ENCODE measurements at regions not wholly inside any gene's neighbourhood (a gene's known extent, or its start where the extent isn't known, plus 50 kb on each side); places are given as distances from the start of the nearest gene placed in this dataset.

DNA sequence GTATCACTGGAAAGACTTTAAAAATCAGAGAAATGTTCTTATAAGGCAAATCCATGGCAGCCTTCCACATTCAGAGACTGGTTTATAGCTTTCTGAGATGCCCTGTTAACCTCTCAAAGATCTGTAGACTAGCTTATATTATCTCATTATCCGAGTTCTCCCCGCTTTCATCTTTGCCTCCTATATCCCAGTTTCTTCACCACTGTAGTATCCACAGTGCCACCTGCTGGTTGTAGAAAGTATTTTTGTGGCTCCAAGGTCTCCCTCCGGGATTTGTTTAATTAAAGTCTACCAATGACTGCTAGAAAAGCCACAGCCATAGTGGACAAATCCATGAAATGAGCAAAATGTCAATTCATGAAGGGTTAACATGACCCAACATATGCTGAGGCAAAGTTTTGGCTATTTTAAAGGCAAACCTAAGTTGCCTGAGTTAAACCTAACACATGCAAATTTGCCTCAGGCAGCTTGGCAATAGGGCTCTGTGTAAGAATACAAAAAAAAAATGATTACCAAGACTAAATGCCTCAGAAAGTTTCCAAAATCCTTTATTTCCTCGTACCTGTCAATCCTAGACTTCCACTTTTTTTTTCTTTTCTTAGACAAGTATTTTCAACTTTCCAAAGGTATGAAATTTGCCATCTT, 218.8 kb upstream of the BMP4 start:
- peak; percentile 75 for DNase-seq (ENCODE audit: low spot score)

DNA sequence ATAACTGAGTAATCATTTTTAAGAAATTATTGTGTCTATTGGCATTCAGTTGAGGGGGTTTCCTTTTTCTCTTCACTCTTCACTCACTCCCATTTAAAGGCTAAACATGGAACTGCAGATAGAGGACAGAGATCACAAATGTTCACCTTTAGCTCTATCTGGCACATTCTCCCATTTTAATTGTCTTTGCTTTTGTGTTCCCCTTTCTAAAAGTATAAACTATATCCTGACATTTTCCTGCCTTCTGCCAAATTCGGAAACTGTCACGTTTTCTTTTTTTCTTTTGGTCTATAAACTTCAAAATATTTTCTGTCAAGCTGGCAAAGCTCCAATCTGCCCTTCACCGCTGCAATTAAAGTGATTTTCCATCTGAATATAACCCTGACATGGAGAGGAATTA, 219.8 kb upstream of the CDKN3 start:
- no peak for DNase-seq (ENCODE audit: low spot score)

DNA sequence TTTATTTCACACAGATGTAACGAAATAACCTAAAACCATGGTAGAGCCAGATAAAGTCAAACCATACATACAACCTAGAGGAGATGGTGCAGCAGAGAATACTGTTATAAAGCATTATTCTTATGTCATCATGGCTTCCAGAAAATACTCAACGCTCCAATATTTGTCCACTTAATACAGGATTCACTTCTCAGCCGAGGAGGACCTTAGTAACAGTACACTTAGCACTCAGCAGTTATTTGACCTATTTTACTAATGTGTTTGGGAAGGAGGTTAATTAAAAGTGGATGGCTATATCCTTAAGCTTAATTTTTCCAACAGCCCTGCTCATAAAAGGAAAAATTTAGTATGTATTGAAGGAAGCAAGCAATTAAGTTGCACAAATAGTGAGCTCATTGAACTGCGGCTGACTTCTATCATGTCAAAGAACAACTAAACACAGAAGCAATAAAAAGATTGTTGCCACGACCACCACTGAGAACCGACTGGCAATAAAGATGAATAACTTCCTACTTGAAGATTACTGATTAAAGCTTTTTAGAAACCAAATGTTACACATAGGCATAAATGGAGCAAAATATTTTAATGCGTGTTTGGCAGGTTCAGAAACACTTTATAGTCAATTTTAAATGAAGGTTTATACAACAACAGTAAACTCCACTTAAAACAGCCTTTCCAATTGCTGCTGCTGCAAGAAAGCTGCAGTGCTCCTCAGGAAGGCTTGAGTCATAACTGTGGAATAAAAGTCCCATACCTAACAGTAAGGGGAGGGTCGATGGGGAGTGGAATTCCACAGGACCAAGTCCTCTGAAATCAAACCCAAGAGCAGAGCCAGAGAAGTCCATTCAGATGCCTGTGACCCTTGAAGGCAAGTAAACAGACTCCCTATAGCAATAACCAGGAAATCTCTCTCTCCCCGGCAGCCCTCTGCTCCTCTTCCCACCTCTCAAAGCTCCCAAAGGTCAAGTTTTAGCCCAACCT, 218.9 kb upstream of the CDKN3 start:
- no peak for DNase-seq (ENCODE audit: low spot score)

DNA sequence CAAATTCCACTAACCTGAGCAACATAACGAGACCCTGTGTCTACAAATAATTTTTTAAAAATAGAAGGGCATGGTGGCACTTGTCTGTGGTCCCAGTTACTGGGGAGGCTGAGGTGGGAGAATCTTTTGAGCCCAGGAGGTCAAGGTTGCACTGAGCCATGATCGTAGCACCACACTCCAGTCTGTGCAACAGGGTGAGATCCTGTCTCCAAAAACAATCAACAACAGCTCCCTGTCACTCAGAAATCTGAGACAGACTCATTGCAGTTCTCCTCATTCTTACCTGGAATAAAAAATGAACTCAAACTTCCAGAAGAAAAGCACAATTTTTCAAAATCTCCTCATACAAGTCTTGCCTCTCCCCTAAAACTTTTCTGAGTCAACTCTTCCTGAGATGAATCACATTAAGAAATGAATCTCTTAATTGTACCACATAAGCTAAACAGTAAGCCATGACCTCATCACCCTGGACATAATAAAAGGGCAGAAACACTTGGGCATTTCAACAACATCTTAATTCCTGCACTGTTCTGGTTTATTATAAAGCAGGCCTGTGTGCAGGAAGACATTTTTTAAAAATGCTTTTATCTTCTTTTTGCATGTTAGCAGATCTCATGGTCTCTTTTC, 214.3 kb upstream of the CDKN3 start:
- DNase-seq (ENCODE audit: low spot score) = peak; percentile 44

DNA sequence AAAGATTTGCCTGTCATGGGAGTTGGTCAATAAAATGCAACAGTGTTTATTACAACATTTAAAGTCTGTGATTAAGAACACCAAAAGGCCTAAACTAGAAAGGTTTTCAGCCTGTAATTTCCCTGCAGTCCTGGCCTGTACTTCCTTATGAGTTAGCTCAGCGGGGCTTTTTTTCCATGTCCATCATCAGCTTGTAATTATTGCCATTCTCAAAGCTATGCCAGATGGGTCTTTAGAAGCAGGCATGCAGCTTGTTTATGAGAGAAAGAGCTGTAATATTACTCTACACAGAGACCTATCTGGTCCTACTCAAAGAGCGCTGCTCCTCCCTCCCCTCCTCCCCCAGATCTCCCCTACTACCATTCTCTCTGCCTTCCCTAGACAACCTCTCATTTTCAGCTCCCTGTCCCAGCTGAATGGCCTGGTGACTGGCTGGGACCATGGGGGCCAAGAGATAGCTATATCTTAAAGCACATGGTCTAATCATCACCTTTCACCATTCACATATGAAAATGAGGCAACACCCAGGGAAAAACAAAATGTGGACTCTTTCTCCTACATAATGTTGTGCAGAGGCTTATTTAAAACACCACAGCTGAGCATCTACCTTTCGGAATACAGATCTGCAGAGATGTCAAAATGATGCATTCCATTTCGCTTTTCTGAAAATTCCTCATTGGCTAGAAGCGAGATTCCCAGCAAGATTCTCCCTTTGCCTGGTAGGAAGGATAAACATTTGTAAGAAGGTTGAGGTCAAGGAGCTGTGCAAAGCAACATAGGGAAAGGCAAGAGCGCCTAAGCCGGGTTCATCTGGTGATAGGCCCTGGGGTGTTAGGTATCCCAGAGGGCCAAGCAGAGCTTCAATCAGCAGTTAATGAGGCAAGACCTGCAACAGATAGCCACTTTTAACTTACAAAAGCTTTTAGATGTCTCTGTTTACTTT, 209.7 kb upstream of the CDKN3 start:
- no peak for DNase-seq (ENCODE audit: low spot score)

DNA sequence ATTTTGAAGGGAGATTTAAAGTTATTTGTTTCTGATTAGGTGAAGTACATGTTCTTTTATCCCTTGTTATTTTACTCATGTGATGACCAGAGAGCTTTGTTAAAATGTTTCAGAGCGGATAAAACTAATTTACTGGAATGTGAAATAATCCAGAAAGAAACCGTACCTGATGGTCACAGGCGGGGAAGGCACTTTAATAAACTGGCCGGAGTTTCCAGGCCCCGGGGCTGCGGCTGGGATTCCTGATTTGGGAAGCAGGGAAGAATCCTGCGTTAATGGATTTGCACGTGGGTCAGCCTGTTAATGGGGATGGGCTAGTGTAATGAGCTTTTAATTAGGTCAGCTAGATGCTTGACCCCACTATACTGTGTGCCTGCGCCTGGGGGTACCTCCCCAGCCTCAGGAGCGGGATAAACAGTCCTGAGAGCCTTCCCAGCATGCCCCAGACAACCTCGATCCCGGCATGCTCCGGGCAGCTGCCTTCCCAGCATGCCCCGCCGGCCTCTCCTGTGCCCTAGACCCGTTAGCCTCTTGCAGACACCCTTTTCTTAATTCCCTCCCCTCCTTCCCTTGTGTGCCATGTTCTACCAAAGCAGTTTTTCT, 208.6 kb upstream of the CDKN3 start:
- no peak for DNase-seq (ENCODE audit: low spot score)

DNA sequence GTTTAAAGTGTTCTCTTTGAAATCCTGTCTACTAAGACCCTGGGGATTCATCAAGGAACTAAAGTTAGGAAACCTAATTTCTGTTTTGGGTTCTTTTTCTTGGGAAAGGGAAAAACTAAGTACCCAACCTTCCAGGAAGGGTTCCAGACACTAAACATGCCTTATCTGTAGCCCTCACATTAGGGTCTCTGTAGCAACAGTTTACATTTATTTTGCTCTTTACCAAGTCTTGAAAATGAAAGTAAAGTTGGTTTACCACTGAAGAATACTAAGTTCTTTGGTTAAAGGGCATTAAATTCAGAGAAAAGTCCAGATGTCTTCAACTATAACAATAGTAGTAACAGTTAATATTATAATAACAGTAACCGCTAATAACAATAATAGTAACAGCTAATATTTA, 207.5 kb upstream of the CDKN3 start:
- DNase-seq (ENCODE audit: low spot score) = no peak

DNA sequence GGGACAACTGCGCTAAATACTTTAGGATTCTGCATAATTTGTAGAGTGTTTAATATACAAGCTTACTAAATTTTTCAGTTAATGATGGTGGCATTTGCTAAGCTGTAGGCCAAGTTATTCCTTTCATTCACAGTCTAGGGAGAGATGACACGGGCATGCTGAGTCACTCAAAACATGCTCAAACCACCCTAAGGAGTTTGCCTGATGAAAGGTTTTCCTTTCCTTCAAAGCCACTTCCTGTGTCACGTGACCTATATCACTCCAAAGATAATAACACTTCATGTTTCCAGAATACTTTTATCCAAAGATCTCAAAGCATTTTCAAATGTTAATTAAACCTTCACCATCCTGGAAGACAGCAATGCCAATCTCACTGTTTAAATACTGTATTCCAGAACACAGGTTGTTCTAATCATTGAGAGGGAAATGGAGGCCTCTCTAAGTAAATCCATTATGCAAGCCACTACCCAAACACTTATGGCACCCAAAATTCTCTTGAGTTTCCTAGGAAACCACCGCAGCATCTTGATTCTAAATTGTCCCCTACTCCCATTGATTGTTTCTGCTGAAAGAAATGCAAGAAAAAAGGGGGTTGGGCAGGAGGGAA, 207.0 kb upstream of the CDKN3 start:
- peak; percentile 51 for DNase-seq (ENCODE audit: low spot score)

DNA sequence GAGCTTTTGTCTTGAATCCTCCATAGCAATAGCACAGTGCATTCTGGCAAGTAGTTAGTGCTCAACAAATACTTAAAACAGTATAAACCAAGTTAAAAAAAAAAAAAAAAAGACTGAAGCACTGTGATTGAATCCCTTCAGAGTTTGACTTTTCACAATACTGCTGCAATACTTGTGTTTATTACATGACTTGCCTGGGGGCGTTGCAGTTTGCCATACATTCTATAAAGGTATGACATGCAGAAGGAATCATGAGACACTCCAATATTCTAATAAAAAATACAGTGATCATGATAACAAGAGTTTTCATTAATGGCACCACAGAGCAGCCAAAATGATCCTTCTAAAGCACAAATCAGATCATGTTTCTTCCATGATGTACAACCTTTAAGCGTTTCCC, 205.0 kb upstream of the CDKN3 start:
- no peak for DNase-seq (ENCODE audit: low spot score)

DNA sequence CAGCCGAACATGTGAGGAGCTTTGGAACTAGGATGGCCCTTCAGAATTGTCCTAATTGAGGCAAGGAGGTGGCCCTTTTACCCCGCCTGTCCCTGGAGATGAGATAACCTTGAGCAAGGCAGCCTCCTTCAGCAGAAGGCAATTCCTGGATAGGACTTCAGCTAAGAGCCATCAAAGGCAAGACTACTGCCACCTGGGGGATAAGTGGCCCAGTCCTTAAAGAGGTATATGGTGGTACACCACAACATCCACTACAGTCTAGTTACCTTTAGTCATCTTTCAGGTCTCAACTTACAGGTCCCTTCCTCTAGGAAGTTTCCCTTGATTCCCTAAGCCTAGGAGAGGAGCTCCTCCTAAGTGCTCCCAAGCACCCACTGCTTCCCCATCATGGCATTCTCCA, 204.2 kb upstream of the CDKN3 start:
- no peak for DNase-seq (ENCODE audit: low spot score)

DNA sequence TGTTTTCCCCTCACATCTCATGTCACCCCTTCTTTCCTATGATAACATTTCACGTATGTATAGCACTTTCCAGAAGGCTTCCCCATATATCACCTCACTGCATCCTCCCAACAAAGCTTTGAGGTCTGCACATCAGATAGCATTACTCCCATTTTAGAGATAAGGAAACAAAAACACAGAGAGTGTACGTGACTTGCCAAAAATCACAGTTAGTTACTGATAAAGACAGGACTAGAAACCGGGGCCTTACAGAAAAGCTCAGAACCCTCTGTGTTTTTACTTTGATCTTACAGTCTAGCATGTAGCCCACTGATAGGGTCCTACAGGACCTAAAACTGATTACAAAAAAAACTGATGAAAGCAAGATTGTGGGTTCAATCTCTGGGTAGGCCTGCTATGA, 202.9 kb upstream of the CDKN3 start:
- DNase-seq (ENCODE audit: low spot score) = no peak

DNA sequence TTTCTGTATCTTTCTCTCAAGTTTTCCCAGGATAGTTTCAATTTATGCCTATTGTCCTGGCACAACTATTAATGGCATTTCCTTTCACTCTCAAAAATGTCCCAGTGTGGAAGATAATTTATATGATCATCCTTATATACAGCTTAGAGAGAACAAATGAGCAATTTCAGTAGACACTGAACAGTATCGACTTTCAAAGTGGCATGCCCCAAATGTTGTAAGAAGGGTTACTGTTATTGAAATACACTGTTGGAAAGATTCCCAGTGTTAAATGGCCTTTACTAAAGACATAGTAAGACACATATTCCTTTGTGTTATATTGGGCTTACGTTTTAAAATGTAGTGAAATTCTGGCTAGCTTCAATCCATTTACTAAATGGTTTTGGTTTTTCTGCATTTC, 202.3 kb upstream of the CDKN3 start:
- no peak for DNase-seq (ENCODE audit: low spot score)

DNA sequence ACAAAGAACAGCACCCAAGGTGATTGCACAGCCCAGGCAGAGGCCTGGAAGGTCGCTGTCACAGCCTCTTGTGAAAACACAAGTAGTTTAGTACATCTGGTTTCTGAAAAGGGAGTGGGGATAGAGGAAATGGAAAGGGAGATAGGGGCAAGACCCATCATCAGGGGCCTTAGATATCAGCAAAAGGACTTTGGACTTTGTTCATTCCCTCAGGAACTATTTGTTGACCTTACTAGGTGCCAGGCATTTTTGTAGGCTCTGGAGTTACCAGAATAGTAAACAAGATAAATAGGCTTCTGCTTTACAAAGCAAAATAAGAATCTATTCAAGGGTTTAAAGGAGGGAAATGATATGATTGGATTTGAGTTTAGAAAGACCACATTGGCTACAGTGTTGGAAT, 199.4 kb upstream of the CDKN3 start:
- no peak for DNase-seq (ENCODE audit: low spot score)

DNA sequence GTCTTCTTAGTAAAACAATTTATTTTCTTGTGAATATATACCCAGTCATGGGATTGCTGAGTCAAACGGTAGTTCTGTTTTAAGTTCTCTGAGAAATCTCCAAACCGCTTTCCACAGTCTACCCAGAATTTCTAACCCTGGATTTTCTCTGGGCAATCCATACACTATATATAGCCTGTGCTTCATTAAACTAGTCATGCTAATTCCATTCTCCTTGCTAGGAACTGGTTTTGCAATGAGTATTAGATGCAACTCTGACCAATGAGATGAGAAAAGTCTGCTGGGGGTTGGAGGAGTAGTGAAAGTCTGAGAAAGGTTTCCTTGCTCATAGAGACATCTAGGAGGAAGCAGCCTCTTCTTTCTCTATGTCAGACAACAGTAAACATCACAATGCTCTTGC, 196.1 kb upstream of the CDKN3 start:
- no peak for DNase-seq (ENCODE audit: low spot score)

DNA sequence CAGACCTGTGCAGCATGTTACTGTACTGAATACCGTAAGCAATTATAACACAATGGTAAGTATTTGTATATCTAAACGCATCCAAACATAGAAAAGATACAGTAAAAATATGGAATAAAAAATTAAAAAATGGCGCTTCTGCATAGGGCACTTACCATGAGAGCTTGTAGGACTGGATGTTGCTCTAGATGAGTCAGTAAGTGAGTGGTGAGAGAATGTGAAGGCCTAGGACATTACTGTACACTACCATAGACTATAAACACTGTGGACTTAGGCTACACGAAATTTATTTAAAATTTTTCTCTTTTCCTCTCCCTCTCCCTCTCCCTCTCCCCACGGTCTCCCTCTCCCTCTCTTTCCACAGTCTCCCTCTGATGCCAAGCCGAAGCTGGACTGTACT, 194.5 kb upstream of the CDKN3 start:
- DNase-seq (ENCODE audit: low spot score) = no peak

DNA sequence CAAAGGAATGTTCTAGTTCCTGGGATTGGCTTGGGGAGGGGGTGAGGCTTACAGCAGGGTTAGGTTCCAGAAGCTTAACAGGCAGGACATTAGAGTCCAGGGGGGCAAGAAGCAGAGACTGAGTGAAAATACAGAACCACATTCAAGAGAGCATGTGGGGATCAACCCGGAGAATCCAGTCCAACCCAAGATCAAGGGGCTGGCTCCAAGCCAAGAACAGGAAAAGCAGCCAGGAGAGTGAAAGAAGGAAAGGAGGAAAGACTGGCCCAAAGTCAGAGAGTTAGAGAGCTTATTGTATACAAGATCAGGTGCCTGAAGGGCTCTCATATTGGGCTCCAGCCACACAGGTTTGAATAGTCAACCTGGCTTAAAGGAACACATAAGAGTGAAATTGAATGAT, 190.3 kb upstream of the CDKN3 start:
- no peak for DNase-seq (ENCODE audit: low spot score)

DNA sequence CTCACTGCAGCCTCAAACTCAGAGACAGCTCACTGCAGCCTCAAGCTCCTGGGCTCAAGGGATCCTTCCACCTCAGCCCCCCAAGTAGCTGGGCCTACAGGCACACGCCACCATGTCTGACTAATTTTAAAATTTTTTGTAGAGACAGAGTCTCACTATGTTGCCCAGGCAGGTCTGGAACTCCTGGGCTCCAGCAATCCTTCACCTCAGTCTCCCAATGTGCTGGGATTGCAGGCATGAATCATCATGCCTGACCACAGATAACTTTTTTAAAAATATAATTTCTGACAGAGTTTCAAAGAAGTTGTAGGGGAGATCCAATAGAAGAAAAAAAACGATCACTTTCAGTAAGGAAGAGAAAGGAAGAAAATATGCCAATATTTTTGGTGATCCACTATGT, 189.7 kb upstream of the CDKN3 start:
- DNase-seq (ENCODE audit: low spot score) = no peak

DNA sequence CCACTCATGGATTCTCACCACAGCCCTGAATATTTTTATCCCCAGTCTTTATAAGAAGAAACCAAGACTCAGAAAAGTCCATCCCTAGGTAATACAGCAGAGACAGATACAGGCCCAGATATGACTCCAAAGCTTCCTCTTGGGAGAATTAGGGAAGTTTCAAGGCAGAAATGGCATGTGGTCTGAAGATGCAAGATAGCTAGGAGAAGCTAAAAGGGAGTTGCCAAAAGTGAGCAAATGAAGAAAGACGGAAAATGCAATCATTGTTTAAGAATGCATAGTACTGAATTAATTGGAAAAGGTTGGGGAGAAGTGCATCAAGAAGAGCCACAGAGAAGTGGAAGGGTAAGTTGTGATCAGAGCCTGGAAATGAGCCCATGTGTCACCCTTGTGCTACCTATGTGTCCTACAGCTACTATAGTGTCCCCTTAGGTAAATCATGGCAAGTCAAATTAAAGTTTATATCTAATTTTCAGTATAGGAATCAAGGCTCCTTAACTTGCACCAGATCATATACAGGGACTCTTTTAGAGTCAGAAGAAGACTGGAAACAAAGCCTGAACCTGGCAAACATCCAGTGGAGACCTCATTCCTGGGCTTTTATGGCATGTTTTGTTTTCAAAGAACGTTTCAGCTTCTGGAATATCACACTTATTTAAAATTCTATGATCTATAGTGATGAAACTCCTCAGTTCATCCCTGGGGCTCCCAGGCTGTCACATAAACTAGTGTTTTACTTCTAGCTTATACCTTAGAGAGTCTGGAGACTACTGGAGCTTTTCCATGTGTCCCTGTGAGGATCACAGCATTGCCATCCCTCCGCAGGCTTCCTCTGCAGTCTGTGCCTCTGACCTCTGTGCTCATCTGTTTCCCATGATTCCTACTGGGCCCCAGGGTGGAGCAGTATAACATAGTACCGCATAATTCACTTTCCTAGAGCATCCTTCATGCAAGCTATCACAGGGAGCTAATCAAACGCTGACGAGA, 189.0 kb upstream of the CDKN3 start:
- DNase-seq (ENCODE audit: low spot score) = no peak

DNA sequence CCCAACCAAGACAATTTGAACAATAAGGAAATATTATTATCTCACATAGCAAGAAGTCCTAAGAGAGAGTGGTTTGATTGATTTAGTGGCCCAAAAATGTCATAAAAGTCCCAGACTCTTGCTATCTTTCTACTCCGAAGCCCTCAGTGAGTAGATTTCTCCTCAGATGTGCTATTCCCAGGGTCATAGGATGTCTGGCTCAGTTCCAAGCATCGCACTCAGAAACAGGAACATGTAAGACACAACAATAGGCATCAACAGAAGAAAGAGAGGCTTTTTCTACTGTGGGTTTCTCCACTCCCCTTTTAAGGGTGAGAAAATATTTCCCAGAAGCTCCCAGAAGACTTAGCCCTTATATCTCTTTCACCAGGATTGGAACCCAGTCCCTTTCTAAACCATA, 188.1 kb upstream of the CDKN3 start:
- no peak for DNase-seq (ENCODE audit: low spot score)

All from RKO (cell line).